Bronchial epithelial cell (primary cell): ENCODE measurements at regions not wholly inside any gene's neighbourhood (a gene's known extent, or its start where the extent isn't known, plus 50 kb on each side); places are given as distances from the start of the nearest gene placed in this dataset.
A peak's percentile ranks its signal among the peaks of the same experiment; 100 is the strongest.

Experiments
- DNase-seq: peaks from one replicate; pipeline ENCODE4 v3.0.0-alpha.2; 2010; ENCODE audit warnings: low read depth
- FAIRE-seq: peaks from 2 replicates; lab custom pipeline; 2011; peaks lifted over from hg19 to GRCh38; lab: Jason Lieb, UNC
- H3K27me3 ChIP-seq: 2 replicates; pipeline ENCODE4 v1.5.1; 2011; ENCODE audit warnings: low read length; ENCODE audit not compliant: control insufficient read depth, insufficient read depth
- H3K36me3 ChIP-seq: 2 replicates; pipeline ENCODE4 v1.5.1; 2011; ENCODE audit warnings: low read length; ENCODE audit not compliant: control insufficient read depth, insufficient read depth
- H3K4me3 ChIP-seq: 2 replicates; pipeline ENCODE4 v1.5.1; 2011; ENCODE audit warnings: mild to moderate bottlenecking, low read depth, low read length, control low read depth
- CTCF ChIP-seq: IDR thresholded peaks from 2 replicates; pipeline ENCODE4 v1.5.1; 2011; ENCODE audit warnings: mild to moderate bottlenecking, moderate library complexity, low read length, control low read depth, inconsistent platforms; ENCODE audit not compliant: insufficient read depth, severe bottlenecking

DNA sequence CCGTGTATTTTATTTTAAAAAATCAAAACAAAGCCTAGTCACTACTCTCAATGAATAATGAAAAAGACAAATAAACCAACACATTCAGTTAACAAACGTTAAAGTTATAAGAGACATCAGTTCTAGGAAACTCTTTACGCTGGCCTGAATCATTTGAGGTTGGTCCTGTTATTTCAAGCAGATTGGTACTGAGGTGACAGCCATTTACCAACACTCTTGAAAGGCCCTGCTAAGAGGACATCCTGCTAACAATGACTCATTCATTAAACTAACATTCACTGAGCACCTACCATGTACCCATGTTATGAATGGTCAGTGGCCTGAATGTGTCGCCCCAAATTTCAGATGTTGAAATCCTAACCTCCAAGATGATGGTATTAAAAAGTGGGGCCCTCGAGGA is 57.1 kb upstream of the ADGRG2 start:
- Histone ChIP-seq H3K36me3 (no peaks in the 10 kb centered on the region), H3K27me3 (no peaks in the 10 kb centered on the region), H3K4me3 (no peak overlapping the region)
- DNase-seq (peak; percentile 4), FAIRE-seq (no peak)
- TF ChIP-seq CTCF, result no peak

- TF ChIP-seq CTCF, result no peak
- DNase-seq (no peak), FAIRE-seq (no peak)
- Histone ChIP-seq H3K36me3 (no peaks in the 10 kb centered on the region), H3K27me3 (no peaks in the 10 kb centered on the region), H3K4me3 (no peak overlapping the region)
Measured at GRCh38 chrX:19181345-19181744, 59.1 kb upstream of the ADGRG2 start.

DNA sequence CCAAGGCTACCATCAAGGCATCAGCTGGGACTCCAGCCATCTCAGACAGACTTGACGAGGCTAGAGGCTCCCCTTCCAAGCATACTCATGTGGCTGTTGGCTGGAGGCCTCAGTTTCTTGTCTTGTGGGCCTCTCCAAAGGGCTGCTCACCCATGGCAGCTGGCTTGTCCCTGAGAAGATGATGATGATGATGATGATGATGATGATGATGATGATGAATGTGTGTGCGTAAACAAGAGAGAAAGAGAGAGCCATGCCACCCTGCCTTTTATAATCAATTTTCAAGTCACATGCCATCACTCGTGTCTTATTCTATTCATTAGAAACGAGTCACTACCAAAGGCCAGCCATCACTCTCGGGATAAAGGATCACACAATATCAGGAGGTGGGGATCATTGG is 60.5 kb upstream of the ADGRG2 start:
- no peak overlapping the region for H3K4me3 ChIP-seq
- FAIRE-seq, result no peak
- H3K36me3 ChIP-seq, result no peaks in the 10 kb centered on the region
- no peak for DNase-seq
- no peaks in the 10 kb centered on the region for H3K27me3 ChIP-seq
- no peak for TF ChIP-seq CTCF

GRCh38 chrX:19183761-19184477 is 61.7 kb upstream of the ADGRG2 start:
- H3K27me3 ChIP-seq, result no peaks in the 10 kb centered on the region
- H3K4me3 ChIP-seq, result no peak overlapping the region
- DNase-seq (no peak), FAIRE-seq (no peak)
- TF ChIP-seq CTCF, result no peak
- H3K36me3 ChIP-seq, result no peaks in the 10 kb centered on the region

DNA sequence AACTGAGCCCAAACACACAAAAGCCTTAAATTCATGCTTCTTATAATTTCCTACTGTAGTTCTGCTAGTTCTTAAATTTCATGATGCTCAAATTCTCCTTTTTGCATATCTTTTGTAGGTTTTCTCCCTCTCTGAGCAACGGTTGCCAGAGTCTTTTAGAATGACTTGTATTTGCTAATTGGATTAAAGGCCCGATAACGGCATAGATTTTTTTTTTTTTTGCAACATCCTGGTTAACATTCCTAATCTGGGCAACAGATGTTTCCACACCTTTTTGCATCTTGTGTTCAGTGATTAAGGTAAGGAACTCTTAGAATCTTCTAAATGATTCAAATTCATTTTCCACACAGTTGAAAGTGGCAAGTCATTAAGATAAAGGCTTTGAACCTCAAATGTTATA is 66.3 kb upstream of the ADGRG2 start:
- no peak overlapping the region for H3K4me3 ChIP-seq
- no peak for TF ChIP-seq CTCF
- FAIRE-seq (no peak), DNase-seq (no peak)
- H3K36me3 ChIP-seq, result no peaks in the 10 kb centered on the region
- H3K27me3 ChIP-seq, result no peaks in the 10 kb centered on the region

- H3K27me3 ChIP-seq, result no peaks in the 10 kb centered on the region
- no peak overlapping the region for H3K4me3 ChIP-seq
- DNase-seq (no peak), FAIRE-seq (no peak)
- H3K36me3 ChIP-seq, result no peaks in the 10 kb centered on the region
- no peak for TF ChIP-seq CTCF
Measured at GRCh38 chrX:19190902-19191301, 68.6 kb upstream of the ADGRG2 start.
